Ishikawa (cell line): ENCODE measurements at regions not wholly inside any gene's neighbourhood (a gene's known extent, or its start where the extent isn't known, plus 50 kb on each side); places are given as distances from the start of the nearest gene placed in this dataset.

ENCODE experiments used
- MAX ChIP-seq: IDR thresholded peaks from 2 replicates; pipeline ENCODE4 v1.6.1; 2012
- TF ChIP-seq, protein P1 (sequence below): IDR thresholded peaks from 2 replicates; pipeline ENCODE4 v1.6.1; 2012; ENCODE audit warnings: low read depth, mild to moderate bottlenecking

DNA sequence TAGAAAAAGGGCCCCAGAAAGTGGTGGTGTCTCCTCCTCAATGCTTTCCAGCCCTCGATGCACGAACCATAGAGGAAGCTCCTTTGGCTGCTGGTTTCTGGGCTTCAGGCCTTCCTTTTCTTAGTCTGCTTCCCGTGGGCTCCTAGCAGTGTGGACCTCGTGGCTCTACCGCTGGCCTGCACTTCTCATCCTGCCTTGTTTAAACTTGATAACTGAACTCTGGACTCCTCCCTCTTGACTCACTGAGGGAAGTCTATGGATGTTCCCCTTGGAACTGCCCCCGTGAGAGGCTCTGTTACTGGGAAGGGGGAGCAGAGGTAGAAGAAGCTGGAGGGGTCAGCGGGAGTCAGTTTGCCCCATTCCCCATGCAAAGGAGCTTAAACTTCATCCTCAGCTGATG is 75.3 kb upstream of the WDR26 start:
- TF ChIP-seq, protein P1, sequence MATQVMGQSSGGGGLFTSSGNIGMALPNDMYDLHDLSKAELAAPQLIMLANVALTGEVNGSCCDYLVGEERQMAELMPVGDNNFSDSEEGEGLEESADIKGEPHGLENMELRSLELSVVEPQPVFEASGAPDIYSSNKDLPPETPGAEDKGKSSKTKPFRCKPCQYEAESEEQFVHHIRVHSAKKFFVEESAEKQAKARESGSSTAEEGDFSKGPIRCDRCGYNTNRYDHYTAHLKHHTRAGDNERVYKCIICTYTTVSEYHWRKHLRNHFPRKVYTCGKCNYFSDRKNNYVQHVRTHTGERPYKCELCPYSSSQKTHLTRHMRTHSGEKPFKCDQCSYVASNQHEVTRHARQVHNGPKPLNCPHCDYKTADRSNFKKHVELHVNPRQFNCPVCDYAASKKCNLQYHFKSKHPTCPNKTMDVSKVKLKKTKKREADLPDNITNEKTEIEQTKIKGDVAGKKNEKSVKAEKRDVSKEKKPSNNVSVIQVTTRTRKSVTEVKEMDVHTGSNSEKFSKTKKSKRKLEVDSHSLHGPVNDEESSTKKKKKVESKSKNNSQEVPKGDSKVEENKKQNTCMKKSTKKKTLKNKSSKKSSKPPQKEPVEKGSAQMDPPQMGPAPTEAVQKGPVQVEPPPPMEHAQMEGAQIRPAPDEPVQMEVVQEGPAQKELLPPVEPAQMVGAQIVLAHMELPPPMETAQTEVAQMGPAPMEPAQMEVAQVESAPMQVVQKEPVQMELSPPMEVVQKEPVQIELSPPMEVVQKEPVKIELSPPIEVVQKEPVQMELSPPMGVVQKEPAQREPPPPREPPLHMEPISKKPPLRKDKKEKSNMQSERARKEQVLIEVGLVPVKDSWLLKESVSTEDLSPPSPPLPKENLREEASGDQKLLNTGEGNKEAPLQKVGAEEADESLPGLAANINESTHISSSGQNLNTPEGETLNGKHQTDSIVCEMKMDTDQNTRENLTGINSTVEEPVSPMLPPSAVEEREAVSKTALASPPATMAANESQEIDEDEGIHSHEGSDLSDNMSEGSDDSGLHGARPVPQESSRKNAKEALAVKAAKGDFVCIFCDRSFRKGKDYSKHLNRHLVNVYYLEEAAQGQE = no peak
- no peak for TF ChIP-seq MAX
